ENCODE measurements at regions not wholly inside any gene's neighbourhood (a gene's known extent, or its start where the extent isn't known, plus 50 kb on each side); places are given as distances from the start of the nearest gene placed in this dataset.

GRCh38 chr5:40355846-40356245 lies 323.9 kb upstream of the PTGER4 start:
- Histone ChIP-seq H3K36me3 (replicated peaks; ENCODE audit: low read depth, low read length) (no peaks in the 10 kb centered on the region), H3K4me3 (ENCODE audit: low read length) (no peak overlapping the region), H4K20me1 (ENCODE audit: insufficient read depth, low read length) (no peaks in the 10 kb centered on the region), H3K9me3 (ENCODE audit: insufficient read depth, low read length) (no peaks in the 10 kb centered on the region), H2AFZ (ENCODE audit: low read depth, low read length) (no peak overlapping the region), H3K79me2 (ENCODE audit: low read length) (no peaks in the 10 kb centered on the region), H3K27me3 (ENCODE audit: low read depth, low read length) (no peaks in the 10 kb centered on the region), H3K4me2 (ENCODE audit: low read length) (no peak overlapping the region), H3K9ac (ENCODE audit: low read length) (no peak overlapping the region), H3K4me1 (ENCODE audit: low read length) (no peaks in the 10 kb centered on the region), H3K27ac (ENCODE audit: low read length) (no peak overlapping the region)
- no peak for TF ChIP-seq CTCF (IDR thresholded peaks at IDR 0.05; ENCODE audit: low read depth, low read length)
- TF ChIP-seq EZH2phosphoT487 (IDR thresholded peaks at IDR 0.05; ENCODE audit: low read depth): no peak

- Histone ChIP-seq H3K79me2 (ENCODE audit: low read length) (no peaks in the 10 kb centered on the region), H3K4me3 (ENCODE audit: low read length) (no peak overlapping the region), H2AFZ (ENCODE audit: low read depth, low read length) (no peak overlapping the region), H4K20me1 (ENCODE audit: insufficient read depth, low read length) (no peaks in the 10 kb centered on the region), H3K4me2 (ENCODE audit: low read length) (no peak overlapping the region), H3K4me1 (ENCODE audit: low read length) (no peaks in the 10 kb centered on the region), H3K27ac (ENCODE audit: low read length) (no peak overlapping the region), H3K36me3 (replicated peaks; ENCODE audit: low read depth, low read length) (peaks cover 3% of the 10 kb centered on the region), H3K9me3 (ENCODE audit: insufficient read depth, low read length) (no peaks in the 10 kb centered on the region), H3K9ac (ENCODE audit: low read length) (no peak overlapping the region), H3K27me3 (ENCODE audit: low read depth, low read length) (no peaks in the 10 kb centered on the region)
- TF ChIP-seq CTCF (IDR thresholded peaks at IDR 0.05; ENCODE audit: low read depth, low read length): no peak
- TF ChIP-seq EZH2phosphoT487 (IDR thresholded peaks at IDR 0.05; ENCODE audit: low read depth): no peak
Observed at GRCh38 chr5:40355181-40355580, 324.5 kb upstream of the PTGER4 start.

- no peak overlapping the region for H3K4me2 ChIP-seq (ENCODE audit: low read length)
- H3K79me2 ChIP-seq (ENCODE audit: low read length): no peaks in the 10 kb centered on the region
- no peaks in the 10 kb centered on the region for H4K20me1 ChIP-seq (ENCODE audit: insufficient read depth, low read length)
- H3K27ac ChIP-seq (ENCODE audit: low read length): no peak overlapping the region
- H3K27me3 ChIP-seq (ENCODE audit: low read depth, low read length): no peaks in the 10 kb centered on the region
- no peak for TF ChIP-seq EZH2phosphoT487 (IDR thresholded peaks at IDR 0.05; ENCODE audit: low read depth)
- no peak for TF ChIP-seq CTCF (IDR thresholded peaks at IDR 0.05; ENCODE audit: low read depth, low read length)
- no peak overlapping the region for H3K4me3 ChIP-seq (ENCODE audit: low read length)
- no peak overlapping the region for H3K9ac ChIP-seq (ENCODE audit: low read length)
- H3K4me1 ChIP-seq (ENCODE audit: low read length): no peaks in the 10 kb centered on the region
- peaks cover 5% of the 10 kb centered on the region for H3K36me3 ChIP-seq (replicated peaks; ENCODE audit: low read depth, low read length)
- no peak overlapping the region for H2AFZ ChIP-seq (ENCODE audit: low read depth, low read length)
- H3K9me3 ChIP-seq (ENCODE audit: insufficient read depth, low read length): peaks cover 6% of the 10 kb centered on the region; the same call in 1 of the 2 replicates
Observed at GRCh38 chr5:40354171-40354570, 325.5 kb upstream of the PTGER4 start.

GRCh38 chr5:40353442-40353841 lies 326.3 kb upstream of the PTGER4 start:
- Histone ChIP-seq H3K4me3 (ENCODE audit: low read length) (no peak overlapping the region), H3K9me3 (ENCODE audit: insufficient read depth, low read length) (peaks cover 6% of the 10 kb centered on the region; the same call in 1 of the 2 replicates), H3K36me3 (replicated peaks; ENCODE audit: low read depth, low read length) (peaks cover 5% of the 10 kb centered on the region), H4K20me1 (ENCODE audit: insufficient read depth, low read length) (no peaks in the 10 kb centered on the region), H3K4me2 (ENCODE audit: low read length) (no peak overlapping the region), H2AFZ (ENCODE audit: low read depth, low read length) (no peak overlapping the region), H3K9ac (ENCODE audit: low read length) (no peak overlapping the region), H3K27me3 (ENCODE audit: low read depth, low read length) (no peaks in the 10 kb centered on the region), H3K4me1 (ENCODE audit: low read length) (no peaks in the 10 kb centered on the region), H3K27ac (ENCODE audit: low read length) (no peak overlapping the region), H3K79me2 (ENCODE audit: low read length) (no peaks in the 10 kb centered on the region)
- no peak for TF ChIP-seq EZH2phosphoT487 (IDR thresholded peaks at IDR 0.05; ENCODE audit: low read depth)
- no peak for TF ChIP-seq CTCF (IDR thresholded peaks at IDR 0.05; ENCODE audit: low read depth, low read length)

All from OCI-LY3 (cell line).